Testis (tissue), 2 donors: ENCODE measurements at regions not wholly inside any gene's neighbourhood (a gene's known extent, or its start where the extent isn't known, plus 50 kb on each side); places are given as distances from the start of the nearest gene placed in this dataset.

ENCODE experiments used
- DNase-seq: peaks from one replicate; pipeline ENCODE4 v3.0.0-alpha.2; 2019
- H3K27ac ChIP-seq, 2 donors: fragments of 200-600 bp; sonication (generic); one replicate each; pipeline ENCODE4 v1.5.1; 2019
- H3K27me3 ChIP-seq: fragments of 200-600 bp; sonication (generic); one replicate; pipeline ENCODE4 v1.5.1; 2019
- H3K36me3 ChIP-seq: fragments of 200-600 bp; sonication (generic); one replicate; pipeline ENCODE4 v1.5.1; 2017; ENCODE audit warnings: low read depth; ENCODE audit errors: missing control alignments
- H3K4me1 ChIP-seq: fragments of 200-600 bp; sonication (generic); one replicate; pipeline ENCODE4 v1.5.1; 2019
- H3K4me3 ChIP-seq, 2 donors: fragments of 200-600 bp; sonication (generic); one replicate each; pipeline ENCODE4 v1.5.1; 2017 to 2019
- H3K9me3 ChIP-seq: fragments of 200-600 bp; sonication (generic); one replicate; pipeline ENCODE4 v1.5.1; 2017
- POLR2A ChIP-seq: fragments of 450-650 bp; IDR thresholded peaks from one replicate; pipeline ENCODE4 v1.6.1; 2017; ENCODE audit warnings: antibody characterized with exemption, mild to moderate bottlenecking, moderate library complexity
- whole genome bisulfite sequencing, 2 donors: methylation state at CpG; one replicate each; pipeline ENCODE4 v1.1.5; 2018; 5-methylcytosine and 5-hydroxymethylcytosine counted together
- intact Hi-C: fragments of 100-400 bp; cut with DNase I; formaldehyde crosslinking; loops from one replicate; pipeline ENCODE4 v1.15.1; 2023; ENCODE audit warnings: low total_unique reads
- TF ChIP-seq, protein P1 (sequence below), 3 experiments: fragments of 450-650 bp in 2 of 3; fragments of 200-600 bp in 1 of 3; sonication (generic) in 1 of 3; IDR thresholded peaks; one replicate each; pipeline ENCODE4 v1.5.1; 2016 to 2019; ENCODE audit warnings: antibody characterized with exemption in 3 of 3, mild to moderate bottlenecking in 2 of 3, moderate library complexity in 1 of 3

DNA sequence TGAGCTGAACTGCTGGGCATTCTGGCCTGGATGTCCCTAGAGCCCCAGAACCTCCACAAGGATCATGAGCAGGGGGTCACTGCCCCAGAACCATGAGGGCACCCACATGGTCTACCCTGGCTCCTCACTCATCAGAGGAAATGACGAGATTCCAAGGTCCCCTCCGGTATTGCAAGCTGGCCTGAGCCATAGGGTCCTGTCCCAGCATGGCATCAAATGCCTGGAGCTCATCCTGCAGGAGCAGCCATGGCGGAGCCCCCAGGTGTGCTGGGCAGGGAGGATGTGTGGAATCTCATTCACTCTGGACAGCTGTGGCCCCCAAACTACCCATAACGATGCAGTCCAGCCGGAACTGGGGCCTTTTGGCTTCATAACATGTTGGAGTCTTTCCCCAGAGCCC, 66.6 kb upstream of the ANTXRL start:
- Histone ChIP-seq H3K9me3 (no peaks in the 10 kb centered on the region), H3K27me3 (no peaks in the 10 kb centered on the region), H3K4me3 (no peak overlapping the region), H3K4me1 (no peaks in the 10 kb centered on the region), H3K36me3 (no peaks in the 10 kb centered on the region), H3K27ac (no peak overlapping the region)
- intact Hi-C loops, result no loop called here
- no peak for TF ChIP-seq POLR2A
- TF ChIP-seq, protein P1, sequence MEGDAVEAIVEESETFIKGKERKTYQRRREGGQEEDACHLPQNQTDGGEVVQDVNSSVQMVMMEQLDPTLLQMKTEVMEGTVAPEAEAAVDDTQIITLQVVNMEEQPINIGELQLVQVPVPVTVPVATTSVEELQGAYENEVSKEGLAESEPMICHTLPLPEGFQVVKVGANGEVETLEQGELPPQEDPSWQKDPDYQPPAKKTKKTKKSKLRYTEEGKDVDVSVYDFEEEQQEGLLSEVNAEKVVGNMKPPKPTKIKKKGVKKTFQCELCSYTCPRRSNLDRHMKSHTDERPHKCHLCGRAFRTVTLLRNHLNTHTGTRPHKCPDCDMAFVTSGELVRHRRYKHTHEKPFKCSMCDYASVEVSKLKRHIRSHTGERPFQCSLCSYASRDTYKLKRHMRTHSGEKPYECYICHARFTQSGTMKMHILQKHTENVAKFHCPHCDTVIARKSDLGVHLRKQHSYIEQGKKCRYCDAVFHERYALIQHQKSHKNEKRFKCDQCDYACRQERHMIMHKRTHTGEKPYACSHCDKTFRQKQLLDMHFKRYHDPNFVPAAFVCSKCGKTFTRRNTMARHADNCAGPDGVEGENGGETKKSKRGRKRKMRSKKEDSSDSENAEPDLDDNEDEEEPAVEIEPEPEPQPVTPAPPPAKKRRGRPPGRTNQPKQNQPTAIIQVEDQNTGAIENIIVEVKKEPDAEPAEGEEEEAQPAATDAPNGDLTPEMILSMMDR (IDR thresholded peaks at IDR 0.05), result no peak
- peak; percentile 4 for DNase-seq
- WGBS, 2 donors, result 83 to 84% methylated on average over 4 to 5 of the region's 5 CpGs

- H3K9me3 ChIP-seq, result no peaks in the 10 kb centered on the region
- H3K4me3 ChIP-seq, result no peak overlapping the region
- no peaks in the 10 kb centered on the region for H3K36me3 ChIP-seq
- H3K27me3 ChIP-seq, result no peaks in the 10 kb centered on the region
- peak; percentile 12 for DNase-seq
- intact Hi-C loops, result no loop called here
- H3K4me1 ChIP-seq, result no peaks in the 10 kb centered on the region
- WGBS, 2 donors, result 74 to 76% methylated on average over 7 to 9 of the region's 9 CpGs
- no peak overlapping the region for H3K27ac ChIP-seq
- no peak for TF ChIP-seq POLR2A
- TF ChIP-seq, protein P1 (IDR thresholded peaks at IDR 0.05), result peak; percentile 6 to 20 (median 17)
These were observed 65.8 kb upstream of the ANTXRL start for GRCh38 chr10:46220872-46221538.

- DNase-seq, result no peak
- no peaks in the 10 kb centered on the region for H3K36me3 ChIP-seq
- H3K27ac ChIP-seq, result no peak overlapping the region
- H3K9me3 ChIP-seq, result no peaks in the 10 kb centered on the region
- H3K4me3 ChIP-seq, result no peak overlapping the region
- intact Hi-C loops, result no loop called here
- no peaks in the 10 kb centered on the region for H3K27me3 ChIP-seq
- 89 to 93% methylated on average over 4 of the region's 4 CpGs for WGBS, 2 donors
- no peak for TF ChIP-seq POLR2A
- TF ChIP-seq, protein P1 (IDR thresholded peaks at IDR 0.05), result no peak
- no peaks in the 10 kb centered on the region for H3K4me1 ChIP-seq
These were observed 64.3 kb upstream of the ANTXRL start for GRCh38 chr10:46222364-46222935.

DNA sequence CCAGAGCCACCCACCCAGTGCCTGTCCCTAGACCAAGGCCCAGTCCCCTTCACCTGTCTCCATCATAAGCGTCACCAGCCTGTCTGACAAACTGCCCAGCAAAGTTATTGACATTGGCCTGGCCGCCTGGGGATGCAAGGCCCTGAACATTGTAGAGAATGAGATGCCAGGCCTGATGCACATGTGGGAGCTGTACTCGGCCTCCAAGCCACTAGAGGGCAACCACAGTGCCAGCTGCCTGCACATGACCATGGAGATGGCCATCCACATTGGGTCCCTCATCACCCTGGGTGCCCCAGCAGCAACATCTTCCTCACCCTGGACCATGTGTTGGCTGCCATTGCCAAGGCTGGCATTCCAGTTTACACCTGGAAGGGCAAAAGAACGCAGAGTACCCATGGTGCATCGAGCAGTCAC, 63.7 kb upstream of the ANTXRL start:
- DNase-seq, result peak; percentile 14
- no peaks in the 10 kb centered on the region for H3K9me3 ChIP-seq
- 90 to 100% methylated on average over 5 of the region's 5 CpGs for WGBS, 2 donors
- no peak for TF ChIP-seq POLR2A
- TF ChIP-seq, protein P1 (IDR thresholded peaks at IDR 0.05), result no peak
- H3K36me3 ChIP-seq, result no peaks in the 10 kb centered on the region
- no peak overlapping the region for H3K4me3 ChIP-seq
- no peaks in the 10 kb centered on the region for H3K4me1 ChIP-seq
- intact Hi-C loops, result no loop called here
- H3K27me3 ChIP-seq, result no peaks in the 10 kb centered on the region
- H3K27ac ChIP-seq, result no peak overlapping the region
